ENCODE measurements at regions not wholly inside any gene's neighbourhood (a gene's known extent, or its start where the extent isn't known, plus 50 kb on each side); places are given as distances from the start of the nearest gene placed in this dataset.

DNA sequence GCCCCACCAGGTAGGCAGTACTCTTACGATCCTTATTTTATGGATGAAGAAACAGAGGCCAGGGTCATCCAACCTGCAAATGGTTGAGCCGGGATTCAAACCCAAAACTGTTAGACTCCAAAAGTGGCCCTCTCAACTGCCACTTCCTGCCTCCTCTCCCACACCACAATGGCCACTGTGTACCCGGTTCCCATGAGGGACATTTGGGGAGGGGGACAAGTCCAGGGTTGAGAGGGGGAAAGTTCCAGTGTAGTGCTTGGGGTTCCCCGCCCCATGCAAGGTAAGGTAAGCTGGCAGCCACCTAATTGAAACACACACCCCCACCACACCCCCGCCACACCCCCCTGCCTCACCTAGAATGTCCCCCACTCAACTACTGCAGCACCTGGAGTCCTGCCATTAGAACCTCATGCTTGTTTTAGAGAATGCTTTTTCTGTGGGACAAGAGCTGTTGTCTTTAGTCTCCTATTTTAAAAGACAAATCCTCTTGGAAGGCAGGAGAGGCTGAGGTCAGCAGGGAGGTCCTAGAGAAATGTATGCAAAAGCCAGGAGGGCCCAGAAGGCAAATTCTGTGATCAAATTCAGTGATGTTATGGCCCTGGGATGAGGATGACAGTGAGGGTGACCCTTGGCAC is 145.2 kb downstream of the ZFP36L2 start:
- no peak for DNase-seq (ENCODE audit: low spot score)
- no peak for TF ChIP-seq CTCF (conservative IDR thresholded peaks at IDR 0.05; ENCODE audit: low read depth)
- peak overlapping the region; percentile 100 for H3K27ac ChIP-seq
- ChIA-PET CTCF (interaction anchor here (0.7 to 1.3 kb wide), 2 partner anchors 45 to 106 kb away, joined by 5 to 6 read pairs; no protein-coding TSS in a partner anchor), POLR2A (ENCODE audit: low non-redundant PET) (interaction anchor here (0.5 to 0.6 kb wide), 2 partner anchors 24 to 108 kb away, joined by 4 read pairs; no protein-coding TSS in a partner anchor)

- POLR2A ChIA-PET (ENCODE audit: low non-redundant PET): no interaction called here
- no peak for DNase-seq (ENCODE audit: low spot score)
- no peak for TF ChIP-seq CTCF (conservative IDR thresholded peaks at IDR 0.05; ENCODE audit: low read depth)
- CTCF ChIA-PET: interaction anchor here (0.7 kb wide), 1 partner anchor 46 kb away, joined by 5 read pairs; no protein-coding TSS in a partner anchor
- H3K27ac ChIP-seq: peak overlapping the region; percentile 100
These were observed 145.8 kb downstream of the ZFP36L2 start for GRCh38 chr2:43080571-43081021.

DNA sequence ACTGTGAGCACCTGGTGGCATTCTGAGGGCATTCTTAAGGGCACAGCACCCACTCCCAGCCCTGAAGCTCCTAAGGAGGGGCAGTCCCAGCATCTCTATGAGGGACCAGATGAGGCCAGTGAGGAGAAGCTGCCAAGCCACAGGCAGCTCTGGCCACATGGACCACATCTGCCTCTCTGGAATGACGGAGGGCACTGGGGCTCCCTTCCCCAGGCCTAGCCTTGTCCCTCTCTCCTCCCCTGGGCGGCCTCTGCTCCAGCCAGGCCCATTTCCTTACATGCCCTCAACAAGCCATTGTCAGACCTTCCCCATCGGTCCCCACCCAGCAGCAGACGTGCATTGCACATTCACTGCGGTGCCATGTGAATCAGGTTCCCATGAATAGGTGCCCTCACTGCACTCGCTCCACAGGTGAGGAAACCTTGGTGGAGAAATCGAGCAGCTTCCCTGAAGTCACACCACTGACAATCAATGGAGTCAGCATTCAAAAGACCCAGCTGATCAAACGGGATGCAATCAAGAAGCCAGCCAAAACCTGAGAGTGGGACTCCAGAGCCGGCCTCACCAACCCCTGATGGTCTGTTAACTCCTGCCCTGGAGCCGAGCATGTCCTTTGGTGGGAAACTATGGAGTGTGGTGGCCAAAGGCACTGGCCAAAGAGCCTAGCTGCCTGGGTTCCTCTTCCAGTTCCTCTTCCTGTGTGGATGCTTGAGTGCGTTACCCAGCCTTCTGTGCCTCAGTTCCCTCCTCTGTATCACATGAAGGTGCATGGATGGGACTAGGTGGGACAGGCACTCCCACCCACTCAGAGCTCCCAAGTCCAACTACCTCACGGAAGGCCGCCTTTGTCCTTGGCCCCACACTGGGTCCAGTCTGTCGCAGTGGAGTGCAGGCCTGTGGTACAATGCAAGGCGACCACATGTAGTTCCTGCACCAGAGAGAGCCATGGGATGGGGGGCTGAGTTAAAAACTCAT is 147.3 kb downstream of the ZFP36L2 start:
- TF ChIP-seq CTCF (conservative IDR thresholded peaks at IDR 0.05; ENCODE audit: low read depth): no peak
- ChIA-PET POLR2A (ENCODE audit: low non-redundant PET) (interaction anchor here (0.6 kb wide), 1 partner anchor 90 kb away, joined by 3 read pairs; no protein-coding TSS in a partner anchor), CTCF (no interaction called here)
- H3K27ac ChIP-seq: peak overlapping the region; percentile 100
- no peak for DNase-seq (ENCODE audit: low spot score)

DNA sequence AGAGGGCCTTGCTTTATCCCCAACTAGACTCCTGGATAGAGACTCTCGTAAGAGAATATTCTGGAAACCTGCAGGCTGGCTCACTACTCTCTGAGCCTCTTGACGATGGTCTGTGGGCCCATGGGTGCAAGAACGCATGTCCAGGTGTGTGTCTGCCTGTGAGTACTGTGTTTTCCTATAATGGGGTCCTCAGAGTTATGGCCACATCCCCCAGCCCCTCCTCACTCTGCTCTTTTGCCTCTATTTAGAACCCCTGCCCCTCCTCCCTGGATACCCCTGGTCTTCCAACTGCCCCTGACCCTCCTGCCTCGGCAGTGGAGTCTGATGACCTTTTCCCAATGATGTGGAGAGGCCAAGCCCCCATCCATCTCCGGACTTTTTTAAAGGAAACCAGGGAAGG is 148.1 kb downstream of the ZFP36L2 start:
- CTCF ChIA-PET: no interaction called here

GRCh38 chr2:43077876-43078275 is 148.5 kb downstream of the ZFP36L2 start:
- ChIA-PET CTCF (no interaction called here), POLR2A (ENCODE audit: low non-redundant PET) (interaction anchor here (0.6 kb wide), 2 partner anchors 57 to 104 kb away, joined by 3 to 15 read pairs; no protein-coding TSS in a partner anchor)
- H3K27ac ChIP-seq: peak overlapping the region; percentile 100
- no peak for DNase-seq (ENCODE audit: low spot score)
- no peak for TF ChIP-seq CTCF (conservative IDR thresholded peaks at IDR 0.05; ENCODE audit: low read depth)

More for the DNA sequence above, 148.1 kb downstream of the ZFP36L2 start:
- POLR2A ChIA-PET (ENCODE audit: low non-redundant PET): interaction anchor here (0.6 kb wide), 1 partner anchor 105 kb away, joined by 3 read pairs; no protein-coding TSS in a partner anchor
- TF ChIP-seq CTCF (conservative IDR thresholded peaks at IDR 0.05; ENCODE audit: low read depth): no peak
- DNase-seq (ENCODE audit: low spot score): no peak
- H3K27ac ChIP-seq: peak overlapping the region; percentile 100

- TF ChIP-seq CTCF (conservative IDR thresholded peaks at IDR 0.05; ENCODE audit: low read depth): no peak
- DNase-seq (ENCODE audit: low spot score): no peak
- ChIA-PET POLR2A (ENCODE audit: low non-redundant PET) (interaction anchor here (0.7 kb wide), 1 partner anchor 34 kb away, joined by 3 read pairs; no protein-coding TSS in a partner anchor), CTCF (no interaction called here)
- H3K27ac ChIP-seq: peak overlapping the region; percentile 100
These were observed 149.7 kb downstream of the ZFP36L2 start for GRCh38 chr2:43076676-43077075.

All from RWPE1 (cell line).